Breast epithelium (tissue), 3 donors: ENCODE measurements at regions not wholly inside any gene's neighbourhood (a gene's known extent, or its start where the extent isn't known, plus 50 kb on each side); places are given as distances from the start of the nearest gene placed in this dataset.
"Not testable (repeated sequence)": the region's sequence is repeated elsewhere in the genome, so short reads cannot be mapped to it uniquely, and the experiment has no call there.

Experiments
- POLR2A ChIP-seq: fragments of 450-650 bp; IDR thresholded peaks from one replicate; pipeline ENCODE4 v1.6.1; 2016; ENCODE audit warnings: antibody characterized with exemption, mild to moderate bottlenecking, moderate library complexity
- TF ChIP-seq, protein P1 (sequence below), 3 donors: fragments of 450-650 bp; IDR thresholded peaks; one replicate each; pipeline ENCODE4 v1.5.1; 2016 to 2017; ENCODE audit warnings: antibody characterized with exemption in 3 of 3, mild to moderate bottlenecking in 3 of 3, moderate library complexity in 3 of 3

DNA sequence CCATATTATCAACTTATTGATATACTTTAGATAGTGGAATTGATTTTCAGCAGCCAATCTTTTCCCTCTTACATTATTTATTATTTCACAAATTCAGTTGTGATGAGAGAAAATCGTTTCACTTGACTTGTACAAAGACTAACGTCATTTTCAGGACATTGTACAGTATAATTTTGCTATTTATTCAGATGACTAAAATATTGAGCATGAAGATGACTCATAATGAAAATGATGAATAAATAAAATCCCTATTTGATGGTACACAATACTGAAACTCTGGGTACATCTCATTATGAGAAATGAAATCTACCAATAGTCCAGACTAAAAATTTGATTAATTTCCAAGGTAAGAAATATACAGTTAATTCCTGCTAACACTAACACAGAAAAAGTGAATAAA, 316.4 kb downstream of the CCDC74A start:
- TF ChIP-seq, protein P1, sequence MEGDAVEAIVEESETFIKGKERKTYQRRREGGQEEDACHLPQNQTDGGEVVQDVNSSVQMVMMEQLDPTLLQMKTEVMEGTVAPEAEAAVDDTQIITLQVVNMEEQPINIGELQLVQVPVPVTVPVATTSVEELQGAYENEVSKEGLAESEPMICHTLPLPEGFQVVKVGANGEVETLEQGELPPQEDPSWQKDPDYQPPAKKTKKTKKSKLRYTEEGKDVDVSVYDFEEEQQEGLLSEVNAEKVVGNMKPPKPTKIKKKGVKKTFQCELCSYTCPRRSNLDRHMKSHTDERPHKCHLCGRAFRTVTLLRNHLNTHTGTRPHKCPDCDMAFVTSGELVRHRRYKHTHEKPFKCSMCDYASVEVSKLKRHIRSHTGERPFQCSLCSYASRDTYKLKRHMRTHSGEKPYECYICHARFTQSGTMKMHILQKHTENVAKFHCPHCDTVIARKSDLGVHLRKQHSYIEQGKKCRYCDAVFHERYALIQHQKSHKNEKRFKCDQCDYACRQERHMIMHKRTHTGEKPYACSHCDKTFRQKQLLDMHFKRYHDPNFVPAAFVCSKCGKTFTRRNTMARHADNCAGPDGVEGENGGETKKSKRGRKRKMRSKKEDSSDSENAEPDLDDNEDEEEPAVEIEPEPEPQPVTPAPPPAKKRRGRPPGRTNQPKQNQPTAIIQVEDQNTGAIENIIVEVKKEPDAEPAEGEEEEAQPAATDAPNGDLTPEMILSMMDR (IDR thresholded peaks at IDR 0.05): not testable (repeated sequence)
- not testable (repeated sequence) for TF ChIP-seq POLR2A
